ENCODE measurements at regions not wholly inside any gene's neighbourhood (a gene's known extent, or its start where the extent isn't known, plus 50 kb on each side); places are given as distances from the start of the nearest gene placed in this dataset.

- H3K4me3 ChIP-seq (ENCODE audit: control extremely low read depth in 1 of 5, extremely low read depth in 1 of 5, insufficient read depth in 1 of 5, low read depth in 2 of 5, low read length in 4 of 5), result no peak overlapping the region
- no peaks in the 10 kb centered on the region for H3K9me3 ChIP-seq (ENCODE audit: control extremely low read depth in 1 of 3, control insufficient read depth in 2 of 3, insufficient read depth in 1 of 3, low read length in 2 of 3)
- no peaks in the 10 kb centered on the region for H3K27me3 ChIP-seq (replicated peaks in 1 of 4; ENCODE audit: control extremely low read depth in 1 of 4, control insufficient read depth in 3 of 4, insufficient read depth in 4 of 4, low read length in 3 of 4)
- Mint-ChIP-seq H3K27ac (no peak overlapping the region), H3K4me3 (no peak overlapping the region), H3K9me3 (ENCODE audit: insufficient read depth) (no peaks in the 10 kb centered on the region), H3K4me1 (no peaks in the 10 kb centered on the region), H3K27me3 (no peaks in the 10 kb centered on the region)
- H3K36me3 ChIP-seq (replicated peaks in 1 of 2; ENCODE audit: control extremely low read depth in 1 of 2, control insufficient read depth in 1 of 2, extremely low read depth in 1 of 2, insufficient read depth in 2 of 2, low read length in 1 of 2), result no peaks in the 10 kb centered on the region
- H3K4me2 ChIP-seq (replicated peaks; ENCODE audit: low read depth, low read length, poor library complexity, severe bottlenecking), result no peak overlapping the region
- no peaks in the 10 kb centered on the region for H3K4me1 ChIP-seq (ENCODE audit: control insufficient read depth in 2 of 2, insufficient read depth in 2 of 2, low read length in 2 of 2)
- no peak overlapping the region for H2AFZ ChIP-seq (ENCODE audit: insufficient read depth, low read depth, low read length, poor library complexity, severe bottlenecking)
- no peak for DNase-seq
- no peak for TF ChIP-seq CTCF (IDR thresholded peaks at IDR 0.05)
- no peak for TF ChIP-seq EZH2 (IDR thresholded peaks at IDR 0.05; ENCODE audit: borderline replicate concordance, insufficient read depth, low read depth, low read length, poor library complexity, severe bottlenecking)
- no peaks in the 10 kb centered on the region for H3K79me2 ChIP-seq (ENCODE audit: control insufficient read depth, insufficient read depth, low read length)
- ChIA-PET POLR2A (no interaction called here), CTCF (no interaction called here)
- 87% methylated on average over 7 of the region's 7 CpGs for WGBS (ENCODE audit: insufficient coverage)
- no peaks in the 10 kb centered on the region for H4K20me1 ChIP-seq (ENCODE audit: control insufficient read depth, insufficient read depth, low read length, poor library complexity, severe bottlenecking)
- H3K27ac ChIP-seq (ENCODE audit: low read length in 2 of 2), result no peak overlapping the region
- intact Hi-C loops (cut with micrococcal nuclease), result no loop called here
- no peak overlapping the region for H3K9ac ChIP-seq (ENCODE audit: low read length)
- ATAC-seq (ENCODE audit: low read depth), result no peak
Observed at GRCh38 chr10:121217331-121217730, 366.2 kb downstream of the WDR11 start.

- no peak for ATAC-seq (ENCODE audit: low read depth)
- ChIA-PET CTCF (no interaction called here), POLR2A (no interaction called here)
- Histone ChIP-seq H3K27me3 (replicated peaks in 1 of 4; ENCODE audit: control extremely low read depth in 1 of 4, control insufficient read depth in 3 of 4, insufficient read depth in 4 of 4, low read length in 3 of 4) (no peaks in the 10 kb centered on the region), H3K4me2 (replicated peaks; ENCODE audit: low read depth, low read length, poor library complexity, severe bottlenecking) (no peak overlapping the region), H3K27ac (ENCODE audit: low read length in 2 of 2) (no peak overlapping the region), H3K9me3 (ENCODE audit: control extremely low read depth in 1 of 3, control insufficient read depth in 2 of 3, insufficient read depth in 1 of 3, low read length in 2 of 3) (no peaks in the 10 kb centered on the region), H4K20me1 (ENCODE audit: control insufficient read depth, insufficient read depth, low read length, poor library complexity, severe bottlenecking) (no peaks in the 10 kb centered on the region), H3K9ac (ENCODE audit: low read length) (no peak overlapping the region), H2AFZ (ENCODE audit: insufficient read depth, low read depth, low read length, poor library complexity, severe bottlenecking) (no peak overlapping the region), H3K4me3 (ENCODE audit: control extremely low read depth in 1 of 5, extremely low read depth in 1 of 5, insufficient read depth in 1 of 5, low read depth in 2 of 5, low read length in 4 of 5) (no peak overlapping the region), H3K36me3 (replicated peaks in 1 of 2; ENCODE audit: control extremely low read depth in 1 of 2, control insufficient read depth in 1 of 2, extremely low read depth in 1 of 2, insufficient read depth in 2 of 2, low read length in 1 of 2) (no peaks in the 10 kb centered on the region), H3K79me2 (ENCODE audit: control insufficient read depth, insufficient read depth, low read length) (no peaks in the 10 kb centered on the region), H3K4me1 (ENCODE audit: control insufficient read depth in 2 of 2, insufficient read depth in 2 of 2, low read length in 2 of 2) (no peaks in the 10 kb centered on the region)
- no peak overlapping the region for H3K27ac Mint-ChIP-seq
- H3K9me3 Mint-ChIP-seq (ENCODE audit: insufficient read depth), result no peaks in the 10 kb centered on the region
- H3K27me3 Mint-ChIP-seq, result no peaks in the 10 kb centered on the region
- TF ChIP-seq CTCF (IDR thresholded peaks at IDR 0.05) (no peak), EZH2 (IDR thresholded peaks at IDR 0.05; ENCODE audit: borderline replicate concordance, insufficient read depth, low read depth, low read length, poor library complexity, severe bottlenecking) (no peak)
- WGBS (ENCODE audit: insufficient coverage), result 78% methylated on average over 1 of the region's 3 CpGs
- DNase-seq, result no peak
- no peak overlapping the region for H3K4me3 Mint-ChIP-seq
- intact Hi-C loops (cut with micrococcal nuclease), result no loop called here
- no peaks in the 10 kb centered on the region for H3K4me1 Mint-ChIP-seq
Observed at GRCh38 chr10:121221072-121221471, 369.9 kb downstream of the WDR11 start.

Data from B cell (primary cell).